Panc1 (cell line): ENCODE measurements at regions not wholly inside any gene's neighbourhood (a gene's known extent, or its start where the extent isn't known, plus 50 kb on each side); places are given as distances from the start of the nearest gene placed in this dataset.

Experiments used
- ATAC-seq: fragments of 200-7000 bp; cut with Tn5 transposase; 2 replicates; pipeline ENCODE4 v1.9.1; 2020; ENCODE audit warnings: mild to moderate bottlenecking, moderate library complexity
- BruUV-seq: library from RNA; stranded (reverse); fragments of 400-500 nt; replicated peaks from 2 replicates; lab custom pipeline; 2021; lab: Mats Ljungman, UMichigan
- CTCF ChIA-PET: fragments of 300-600 bp; sonication (Branson Sonifier 250); formaldehyde crosslinking; loops from one replicate; lab custom pipeline; 2022; ENCODE audit warnings: antibody characterized with exemption; lab: Charles Lee
- POLR2A ChIA-PET: fragments of 300-600 bp; sonication (Branson Sonifier 250); formaldehyde crosslinking; loops from one replicate; lab custom pipeline; 2022; ENCODE audit warnings: antibody characterized with exemption; lab: Charles Lee
- DNase-seq: peaks from one replicate; pipeline ENCODE4 v3.0.0-alpha.2; 2010; ENCODE audit warnings: low read depth, low spot score
- H3K27ac ChIP-seq: 2 replicates; pipeline ENCODE4 v1.5.1; 2011; ENCODE audit warnings: mild to moderate bottlenecking, low read length, inconsistent platforms
- H3K27me3 ChIP-seq: fragments of 200-500 bp; sonication (Bioruptor generic); 2 replicates; pipeline ENCODE4 v1.6.0; 2014; ENCODE audit warnings: low read length, inconsistent platforms; ENCODE audit not compliant: control insufficient read depth, insufficient read depth
- H3K36me3 ChIP-seq: fragments of 200-500 bp; sonication (Bioruptor generic); 2 replicates; pipeline ENCODE4 v1.5.1; 2014; ENCODE audit warnings: inconsistent platforms, mild to moderate bottlenecking, low read length, moderate library complexity; ENCODE audit not compliant: control insufficient read depth, insufficient read depth
- H3K4me1 ChIP-seq: 2 replicates; pipeline ENCODE4 v1.5.1; 2011; ENCODE audit warnings: inconsistent platforms, mild to moderate bottlenecking, low read length, moderate library complexity; ENCODE audit not compliant: control insufficient read depth, insufficient read depth
- H3K4me3 ChIP-seq, 2 experiments: 2 replicates each; pipeline ENCODE4 v1.5.1; 2011 to 2012; ENCODE audit warnings: low read depth in 2 of 2, low read length in 2 of 2, mild to moderate bottlenecking in 2 of 2, inconsistent platforms in 1 of 2, moderate library complexity in 1 of 2
- H3K9me3 ChIP-seq: fragments of 200-500 bp; sonication (Bioruptor generic); 2 replicates; pipeline ENCODE4 v1.5.1; 2014; ENCODE audit warnings: low read depth, mild to moderate bottlenecking, inconsistent platforms, low read length, moderate library complexity; ENCODE audit not compliant: control insufficient read depth, insufficient read depth
- CTCF ChIP-seq: fragments of 450-650 bp; IDR thresholded peaks from 2 replicates; pipeline ENCODE4 v1.5.1; 2017; ENCODE audit warnings: mild to moderate bottlenecking
- POLR2AphosphoS5 ChIP-seq: IDR thresholded peaks from 2 replicates; pipeline ENCODE4 v1.6.1; 2012; ENCODE audit warnings: mild to moderate bottlenecking, low read depth, low read length, moderate library complexity
- SIN3A ChIP-seq: IDR thresholded peaks from 2 replicates; pipeline ENCODE4 v1.6.1; 2012; ENCODE audit warnings: low read depth, mild to moderate bottlenecking, low read length, moderate library complexity, borderline replicate concordance; ENCODE audit not compliant: insufficient read depth
- TCF7L2 ChIP-seq: IDR thresholded peaks from 2 replicates; pipeline ENCODE4 v1.6.1; 2011; ENCODE audit warnings: mild to moderate bottlenecking, low read depth, low read length, inconsistent platforms
- in situ Hi-C: cut with HindIII; loops from 2 replicates; pipeline ENCODE4 v1.10.0; 2016; ENCODE audit warnings: low sequenced_read_pairs, low pct_unique_long_range_greater_than_20kb
- intact Hi-C: fragments of 100-400 bp; cut with micrococcal nuclease; formaldehyde crosslinking; loops from one replicate; pipeline ENCODE4 v1.10.0; 2022; ENCODE audit not compliant: unreplicated experiment
- TF ChIP-seq, protein P1 (sequence below), 2 experiments: IDR thresholded peaks; 2 replicates each; pipeline ENCODE4 v1.6.1; 2011 to 2012; ENCODE audit warnings: low read depth in 2 of 2, control low read depth in 1 of 2, low read length in 1 of 2, mild to moderate bottlenecking in 1 of 2, moderate library complexity in 1 of 2; ENCODE audit not compliant: insufficient read depth in 1 of 2

- BruUV-seq: no TSS peak
- intact Hi-C loops (no loop called here), in situ Hi-C loops (no loop called here)
- DNase-seq (no peak), ATAC-seq (no peak)
- Histone ChIP-seq H3K4me1 (no peaks in the 10 kb centered on the region), H3K9me3 (no peaks in the 10 kb centered on the region), H3K27ac (no peak overlapping the region), H3K27me3 (no peaks in the 10 kb centered on the region), H3K36me3 (no peaks in the 10 kb centered on the region), H3K4me3 (no peak overlapping the region)
- TF ChIP-seq CTCF (no peak; the same call in 1 of the 2 replicates), SIN3A (no peak), TCF7L2 (no peak), POLR2AphosphoS5 (no peak)
- ChIA-PET CTCF (no interaction called here), POLR2A (no interaction called here)
Measured at GRCh38 chr9:106560540-106560939, 302.4 kb upstream of the ZNF462 start.

DNA sequence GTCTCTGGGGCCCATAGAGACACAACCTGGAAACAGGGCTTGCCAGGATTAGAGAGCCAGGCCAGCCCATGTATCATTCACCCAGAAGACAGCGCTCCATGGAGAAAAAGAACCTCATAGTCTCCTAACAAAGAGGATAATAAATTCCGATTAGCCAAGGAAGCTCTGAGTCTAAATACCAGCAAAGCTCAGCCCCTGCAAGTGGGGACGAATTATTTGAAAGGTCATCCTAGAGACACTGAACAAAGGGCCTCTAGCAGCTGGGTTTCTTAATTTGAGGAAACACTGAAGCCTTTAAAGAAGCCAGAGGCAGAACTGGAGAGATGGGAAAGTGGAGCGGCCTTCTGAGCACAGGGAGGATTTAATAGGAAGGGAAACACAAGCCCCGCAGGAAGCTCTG, 287.1 kb upstream of the ZNF462 start:
- ChIA-PET CTCF (no interaction called here), POLR2A (no interaction called here)
- Histone ChIP-seq H3K9me3 (no peaks in the 10 kb centered on the region), H3K27ac (no peak overlapping the region), H3K4me3 (no peak overlapping the region), H3K27me3 (no peaks in the 10 kb centered on the region), H3K4me1 (no peaks in the 10 kb centered on the region), H3K36me3 (no peaks in the 10 kb centered on the region)
- BruUV-seq: no TSS peak
- intact Hi-C loops: no loop called here
- DNase-seq (no peak), ATAC-seq (no peak)
- in situ Hi-C loops: no loop called here
- TF ChIP-seq TCF7L2 (no peak), POLR2AphosphoS5 (no peak), CTCF (no peak), SIN3A (no peak)
- TF ChIP-seq, protein P1, sequence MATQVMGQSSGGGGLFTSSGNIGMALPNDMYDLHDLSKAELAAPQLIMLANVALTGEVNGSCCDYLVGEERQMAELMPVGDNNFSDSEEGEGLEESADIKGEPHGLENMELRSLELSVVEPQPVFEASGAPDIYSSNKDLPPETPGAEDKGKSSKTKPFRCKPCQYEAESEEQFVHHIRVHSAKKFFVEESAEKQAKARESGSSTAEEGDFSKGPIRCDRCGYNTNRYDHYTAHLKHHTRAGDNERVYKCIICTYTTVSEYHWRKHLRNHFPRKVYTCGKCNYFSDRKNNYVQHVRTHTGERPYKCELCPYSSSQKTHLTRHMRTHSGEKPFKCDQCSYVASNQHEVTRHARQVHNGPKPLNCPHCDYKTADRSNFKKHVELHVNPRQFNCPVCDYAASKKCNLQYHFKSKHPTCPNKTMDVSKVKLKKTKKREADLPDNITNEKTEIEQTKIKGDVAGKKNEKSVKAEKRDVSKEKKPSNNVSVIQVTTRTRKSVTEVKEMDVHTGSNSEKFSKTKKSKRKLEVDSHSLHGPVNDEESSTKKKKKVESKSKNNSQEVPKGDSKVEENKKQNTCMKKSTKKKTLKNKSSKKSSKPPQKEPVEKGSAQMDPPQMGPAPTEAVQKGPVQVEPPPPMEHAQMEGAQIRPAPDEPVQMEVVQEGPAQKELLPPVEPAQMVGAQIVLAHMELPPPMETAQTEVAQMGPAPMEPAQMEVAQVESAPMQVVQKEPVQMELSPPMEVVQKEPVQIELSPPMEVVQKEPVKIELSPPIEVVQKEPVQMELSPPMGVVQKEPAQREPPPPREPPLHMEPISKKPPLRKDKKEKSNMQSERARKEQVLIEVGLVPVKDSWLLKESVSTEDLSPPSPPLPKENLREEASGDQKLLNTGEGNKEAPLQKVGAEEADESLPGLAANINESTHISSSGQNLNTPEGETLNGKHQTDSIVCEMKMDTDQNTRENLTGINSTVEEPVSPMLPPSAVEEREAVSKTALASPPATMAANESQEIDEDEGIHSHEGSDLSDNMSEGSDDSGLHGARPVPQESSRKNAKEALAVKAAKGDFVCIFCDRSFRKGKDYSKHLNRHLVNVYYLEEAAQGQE (IDR thresholded peaks at IDR 0.05; ENCODE audit: insufficient read depth in 1 of 2, low read depth in 2 of 2, low read length in 1 of 2): no peak
